ENCODE measurements at regions not wholly inside any gene's neighbourhood (a gene's known extent, or its start where the extent isn't known, plus 50 kb on each side); places are given as distances from the start of the nearest gene placed in this dataset.

DNA sequence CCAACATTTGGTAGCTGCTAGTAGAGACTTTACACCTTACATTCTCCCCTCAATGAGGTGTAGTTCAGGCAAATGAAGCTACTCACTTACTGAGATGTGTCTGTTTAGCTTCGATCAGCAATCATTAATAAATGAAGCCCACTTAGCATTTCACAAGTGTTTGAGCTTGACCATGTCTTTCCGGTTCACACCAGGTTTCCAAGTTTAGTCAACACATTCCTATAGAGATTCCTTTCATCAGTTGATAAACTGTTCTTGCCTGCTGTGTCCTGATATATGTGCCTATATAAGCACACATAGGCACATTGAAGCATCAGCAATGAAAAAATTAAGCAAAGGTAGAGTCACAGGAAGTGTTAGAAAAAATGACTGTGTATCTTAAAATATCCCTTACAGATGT lies 150.0 kb downstream of the BTBD3 start:
- no peaks in the 10 kb centered on the region for H3K27me3 ChIP-seq (replicated peaks in 1 of 7)
- no peaks in the 10 kb centered on the region for H3K36me3 ChIP-seq
- no peak for DNase-seq
- intact Hi-C loops (cut with DNase I; ENCODE audit: low total_unique reads): no loop called here
- H3K4me1 ChIP-seq: no peaks in the 10 kb centered on the region
- no peak overlapping the region for H3K27ac ChIP-seq
- no peak for TF ChIP-seq POLR2AphosphoS5 (IDR thresholded peaks at IDR 0.05)
- no peak for TF ChIP-seq POLR2A (IDR thresholded peaks at IDR 0.05)
- TF ChIP-seq, protein P1, sequence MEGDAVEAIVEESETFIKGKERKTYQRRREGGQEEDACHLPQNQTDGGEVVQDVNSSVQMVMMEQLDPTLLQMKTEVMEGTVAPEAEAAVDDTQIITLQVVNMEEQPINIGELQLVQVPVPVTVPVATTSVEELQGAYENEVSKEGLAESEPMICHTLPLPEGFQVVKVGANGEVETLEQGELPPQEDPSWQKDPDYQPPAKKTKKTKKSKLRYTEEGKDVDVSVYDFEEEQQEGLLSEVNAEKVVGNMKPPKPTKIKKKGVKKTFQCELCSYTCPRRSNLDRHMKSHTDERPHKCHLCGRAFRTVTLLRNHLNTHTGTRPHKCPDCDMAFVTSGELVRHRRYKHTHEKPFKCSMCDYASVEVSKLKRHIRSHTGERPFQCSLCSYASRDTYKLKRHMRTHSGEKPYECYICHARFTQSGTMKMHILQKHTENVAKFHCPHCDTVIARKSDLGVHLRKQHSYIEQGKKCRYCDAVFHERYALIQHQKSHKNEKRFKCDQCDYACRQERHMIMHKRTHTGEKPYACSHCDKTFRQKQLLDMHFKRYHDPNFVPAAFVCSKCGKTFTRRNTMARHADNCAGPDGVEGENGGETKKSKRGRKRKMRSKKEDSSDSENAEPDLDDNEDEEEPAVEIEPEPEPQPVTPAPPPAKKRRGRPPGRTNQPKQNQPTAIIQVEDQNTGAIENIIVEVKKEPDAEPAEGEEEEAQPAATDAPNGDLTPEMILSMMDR (IDR thresholded peaks at IDR 0.05 in 8 of 11, conservative IDR thresholded peaks at IDR 0.05 in 3 of 11): no peak
- peaks cover 2 to 18% (median 13%) of the 10 kb centered on the region in 8 donors for H3K9me3 ChIP-seq
- no peak overlapping the region for H3K4me3 ChIP-seq
- 79 to 99% (median 89%) methylated on average over 2 of the region's 2 CpGs for WGBS, 5 donors

GRCh38 chr20:12068121-12068520 lies 150.4 kb downstream of the BTBD3 start:
- DNase-seq: no peak
- no peaks in the 10 kb centered on the region for H3K27me3 ChIP-seq (replicated peaks in 1 of 7)
- no peaks in the 10 kb centered on the region for H3K36me3 ChIP-seq
- peaks cover 2 to 18% (median 13%) of the 10 kb centered on the region in 8 donors for H3K9me3 ChIP-seq
- no peak overlapping the region for H3K27ac ChIP-seq
- no peaks in the 10 kb centered on the region for H3K4me1 ChIP-seq
- intact Hi-C loops (cut with DNase I; ENCODE audit: low total_unique reads): no loop called here
- TF ChIP-seq POLR2AphosphoS5 (IDR thresholded peaks at IDR 0.05) (no peak), POLR2A (IDR thresholded peaks at IDR 0.05) (no peak)
- TF ChIP-seq, protein P1 (IDR thresholded peaks at IDR 0.05 in 8 of 11, conservative IDR thresholded peaks at IDR 0.05 in 3 of 11): no peak
- WGBS, 5 donors: 81 to 95% (median 85%) methylated on average over 1 of the region's 1 CpG
- H3K4me3 ChIP-seq: no peak overlapping the region

GRCh38 chr20:12069181-12069580 lies 151.5 kb downstream of the BTBD3 start:
- Histone ChIP-seq H3K36me3 (no peaks in the 10 kb centered on the region), H3K27ac (no peak overlapping the region), H3K4me3 (no peak overlapping the region), H3K9me3 (peaks cover 2 to 18% (median 13%) of the 10 kb centered on the region in 8 donors), H3K4me1 (no peaks in the 10 kb centered on the region), H3K27me3 (replicated peaks in 1 of 7) (no peaks in the 10 kb centered on the region)
- no peak for DNase-seq
- TF ChIP-seq POLR2A (IDR thresholded peaks at IDR 0.05) (no peak), POLR2AphosphoS5 (IDR thresholded peaks at IDR 0.05) (no peak)
- TF ChIP-seq, protein P1 (IDR thresholded peaks at IDR 0.05 in 8 of 11, conservative IDR thresholded peaks at IDR 0.05 in 3 of 11): no peak
- 87 to 97% (median 88%) methylated on average over 7 of the region's 7 CpGs for WGBS, 5 donors
- intact Hi-C loops (cut with DNase I; ENCODE audit: low total_unique reads): no loop called here

DNA sequence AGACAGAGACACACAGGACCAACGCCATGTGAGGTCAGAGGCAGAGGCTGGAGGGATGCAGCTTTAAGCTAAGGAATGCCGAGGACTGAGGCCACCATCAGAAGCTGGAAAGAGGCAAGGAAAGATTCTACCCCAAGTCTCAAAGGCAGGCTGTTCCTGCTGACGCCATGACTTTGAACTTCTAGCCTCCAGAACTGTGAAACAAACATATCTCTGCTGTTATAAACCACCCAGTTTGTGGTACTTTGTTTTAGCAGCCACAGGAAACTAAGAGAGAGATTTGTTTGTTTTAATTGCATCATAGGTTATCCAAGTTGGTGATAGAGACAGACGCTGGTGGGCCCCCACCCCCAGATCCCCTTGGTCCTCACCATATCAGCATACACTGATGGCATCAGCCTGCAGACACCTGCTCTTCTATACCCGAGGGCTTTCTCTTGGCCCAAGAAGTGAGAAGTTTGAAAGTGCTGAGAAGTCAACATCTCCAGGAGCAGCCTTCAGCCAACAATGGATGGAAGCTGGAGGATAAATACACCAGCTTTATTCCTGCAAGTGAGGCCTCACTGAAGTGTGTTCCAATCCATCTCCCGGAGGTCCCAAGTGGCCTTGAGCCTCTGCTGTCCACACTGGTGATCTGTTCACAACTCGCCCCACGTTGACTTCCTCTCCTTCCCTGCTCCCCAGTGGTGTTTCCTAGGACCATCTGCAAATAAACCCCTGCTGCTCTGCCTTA lies 154.7 kb downstream of the BTBD3 start:
- no peak for TF ChIP-seq POLR2AphosphoS5 (IDR thresholded peaks at IDR 0.05)
- TF ChIP-seq, protein P1 (IDR thresholded peaks at IDR 0.05 in 8 of 11, conservative IDR thresholded peaks at IDR 0.05 in 3 of 11): no peak
- no peak for TF ChIP-seq POLR2A (IDR thresholded peaks at IDR 0.05)
- DNase-seq: no peak
- Histone ChIP-seq H3K9me3 (no peaks in the 10 kb centered on the region), H3K4me3 (no peak overlapping the region), H3K27ac (no peak overlapping the region), H3K4me1 (no peaks in the 10 kb centered on the region), H3K36me3 (no peaks in the 10 kb centered on the region), H3K27me3 (replicated peaks in 1 of 7) (no peaks in the 10 kb centered on the region)
- intact Hi-C loops (cut with DNase I; ENCODE audit: low total_unique reads): no loop called here
- WGBS, 5 donors: 81 to 86% (median 83%) methylated on average over 8 of the region's 8 CpGs
